HG02642 (cell line): ENCODE measurements at regions not wholly inside any gene's neighbourhood (a gene's known extent, or its start where the extent isn't known, plus 50 kb on each side); places are given as distances from the start of the nearest gene placed in this dataset.
"Not testable (repeated sequence)": the region's sequence is repeated elsewhere in the genome, so short reads cannot be mapped to it uniquely, and the experiment has no call there.

ENCODE experiments used
- ATAC-seq: cut with Tn5 transposase; IDR thresholded peaks from one replicate; pipeline ENCODE4 v1.9.1; 2021; ENCODE audit warnings: mild to moderate bottlenecking; ENCODE audit not compliant: unreplicated experiment, poor library complexity

DNA sequence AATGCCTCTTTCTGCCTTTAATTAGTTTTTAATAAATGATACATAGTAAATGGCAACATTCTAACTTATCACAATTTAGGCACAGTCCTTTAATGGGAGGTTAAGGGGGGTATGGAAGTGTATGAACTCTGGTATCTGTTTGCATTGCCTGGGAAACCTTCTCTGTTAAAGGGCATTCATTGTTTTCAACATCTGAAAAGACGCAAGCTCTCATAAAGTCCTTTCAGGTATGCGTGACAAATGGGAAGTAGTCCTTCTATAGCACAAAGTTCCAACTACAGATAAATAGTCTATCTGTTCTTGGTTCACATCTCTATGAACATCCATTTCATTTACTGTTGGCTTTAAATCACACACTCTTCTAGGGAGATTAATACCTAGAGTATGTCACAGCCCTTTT lies 298.0 kb upstream of the PMFBP1 start:
- ATAC-seq = no peak

DNA sequence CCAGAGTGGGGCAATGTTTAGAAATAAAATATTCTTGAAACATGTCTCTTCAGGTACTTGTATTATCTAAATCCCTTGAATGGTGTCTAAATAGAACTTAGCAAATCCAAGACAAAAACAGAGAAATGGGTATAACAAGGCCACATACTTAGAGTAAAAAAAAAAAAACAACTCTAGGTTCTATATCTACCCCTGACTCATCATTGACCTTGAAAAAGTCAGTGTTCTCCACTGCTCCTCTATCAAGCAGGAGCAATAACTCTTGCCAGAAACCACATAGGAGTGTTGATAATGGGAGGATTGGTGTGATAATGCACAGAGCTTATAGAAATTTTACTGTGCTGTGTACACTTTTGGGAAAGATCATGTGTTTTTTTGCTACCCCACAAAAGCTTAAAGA lies 296.6 kb upstream of the PMFBP1 start:
- no peak for ATAC-seq

DNA sequence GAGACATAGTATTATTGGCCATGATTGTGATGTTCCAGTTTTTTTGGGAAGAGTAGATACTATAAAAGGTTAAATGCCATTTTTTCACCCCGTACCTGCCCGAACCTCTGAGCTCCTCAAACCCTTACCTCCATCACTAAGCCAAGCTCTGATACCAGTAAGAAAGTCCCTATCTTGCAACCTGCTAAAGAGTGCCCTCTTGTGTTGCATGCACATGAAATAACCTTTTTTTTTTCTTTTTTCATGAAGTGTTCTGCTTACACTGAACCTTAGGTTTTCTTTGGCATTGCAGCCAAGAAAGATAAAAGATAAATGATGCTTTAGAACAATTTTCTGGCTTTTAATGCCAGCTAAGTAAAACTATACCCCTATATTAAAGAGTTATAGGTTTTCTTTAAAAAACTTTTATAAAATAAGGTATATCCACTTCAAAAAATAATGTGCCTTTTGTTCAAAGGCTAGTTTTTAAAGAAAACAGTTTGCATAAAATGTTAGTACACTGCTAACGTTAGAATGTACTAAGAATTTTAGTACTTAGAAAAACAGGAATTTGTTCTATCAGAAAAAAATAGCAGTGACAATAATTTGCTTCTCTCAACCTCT lies 295.3 kb upstream of the PMFBP1 start:
- no peak for ATAC-seq

DNA sequence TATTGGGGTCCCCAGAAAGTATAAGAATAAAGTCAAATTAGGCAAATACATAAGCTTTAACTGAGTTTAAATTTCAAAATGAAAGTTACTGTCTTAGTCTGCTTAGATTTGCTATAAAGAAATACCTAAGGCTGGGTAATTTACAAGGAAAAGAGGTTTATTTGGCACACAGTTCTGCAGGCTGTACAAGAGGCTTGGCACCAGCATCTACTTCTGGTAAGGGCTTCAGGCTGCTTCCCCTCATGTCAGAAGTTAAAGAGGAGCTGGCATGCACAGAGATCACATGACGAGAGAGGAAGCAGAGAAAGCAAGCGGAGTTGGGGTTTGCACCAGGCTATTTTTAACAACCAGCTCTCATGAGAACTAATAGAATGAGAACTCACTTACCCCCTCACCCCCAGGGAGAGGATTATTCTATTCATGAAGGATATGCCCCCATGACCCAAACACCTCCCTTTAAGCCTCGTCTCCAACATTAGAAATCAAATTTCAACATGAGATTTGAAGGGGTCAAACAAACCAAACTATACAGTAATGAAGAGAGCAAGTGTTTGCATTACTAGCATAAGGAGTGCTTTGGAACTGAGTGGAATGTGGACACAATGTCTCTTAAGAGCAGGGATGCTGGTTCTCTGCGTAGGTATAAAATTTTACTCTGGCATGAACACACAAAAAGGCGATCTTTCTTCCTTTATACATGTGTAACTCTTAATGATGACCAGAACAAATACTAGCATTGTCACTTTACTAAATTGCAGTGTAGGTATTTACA lies 292.8 kb upstream of the PMFBP1 start:
- no peak for ATAC-seq

DNA sequence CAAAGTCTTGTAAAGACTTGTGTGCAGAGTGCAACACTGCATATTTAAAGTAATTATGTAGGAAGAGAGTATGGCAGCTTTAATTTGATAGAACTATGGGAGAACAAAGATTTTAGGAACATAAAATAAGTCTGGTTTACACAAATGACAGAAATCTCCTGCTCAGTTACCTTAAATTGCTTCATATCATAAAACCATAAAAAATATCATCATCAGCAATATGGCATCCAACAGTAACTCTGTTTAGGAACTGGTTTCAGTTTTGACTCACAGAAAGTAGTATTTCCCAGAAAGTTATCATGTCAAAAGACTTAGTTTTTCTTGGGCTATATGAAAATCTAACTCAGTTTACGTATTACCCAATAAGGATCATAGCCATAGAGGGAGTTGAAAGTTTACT lies 292.1 kb upstream of the PMFBP1 start:
- ATAC-seq = no peak

DNA sequence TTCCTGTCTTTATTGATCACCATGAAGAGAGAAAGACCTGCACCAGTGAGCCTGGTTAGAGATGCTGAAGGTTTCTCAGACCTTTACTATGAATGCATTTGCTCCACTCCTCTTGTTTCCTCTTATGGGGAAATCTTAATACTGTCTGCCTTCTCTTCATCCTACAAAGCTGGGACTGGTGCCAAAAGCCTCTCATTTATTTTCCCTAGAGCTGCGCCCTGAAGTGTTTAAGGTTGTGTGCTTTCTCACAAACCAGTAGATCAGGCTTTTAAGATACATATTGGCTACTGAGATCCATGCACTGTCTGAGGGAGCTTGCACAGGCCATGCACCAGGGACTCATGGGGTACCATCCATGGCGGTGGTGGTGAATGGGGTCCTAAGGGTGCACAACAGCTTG lies 286.1 kb upstream of the PMFBP1 start:
- ATAC-seq = no peak

DNA sequence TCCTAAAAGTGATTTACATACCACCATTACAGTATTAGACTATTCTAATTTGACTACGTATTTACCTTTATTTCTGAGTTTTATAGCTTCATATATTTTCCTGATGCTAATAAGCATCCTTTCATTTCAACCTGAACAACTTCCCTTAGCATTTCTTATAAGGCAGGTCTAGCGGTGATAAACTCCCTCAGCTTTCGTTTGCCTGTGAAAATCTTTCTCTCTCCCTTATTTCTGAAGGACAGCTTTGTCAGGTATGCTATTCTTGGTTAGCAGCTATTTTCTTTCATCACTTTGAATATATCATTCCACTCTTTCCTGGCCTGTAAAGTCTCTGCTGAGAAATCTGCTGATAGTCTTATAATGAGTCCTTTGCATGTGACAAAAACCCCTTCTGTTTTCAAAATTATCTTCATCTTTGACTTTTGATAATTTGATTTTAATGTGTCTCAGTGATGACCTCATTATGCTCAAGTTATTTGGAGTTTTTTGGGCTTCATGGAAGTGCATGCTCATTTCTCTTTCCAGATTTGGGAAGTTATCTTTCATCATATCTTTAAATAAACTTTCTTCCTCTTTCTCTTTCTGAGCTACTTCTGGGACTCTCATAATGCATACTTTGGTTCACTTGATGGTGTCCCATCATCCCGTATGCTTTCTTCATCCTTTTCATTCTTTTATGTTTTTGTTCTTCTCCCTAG lies 285.4 kb upstream of the PMFBP1 start:
- no peak for ATAC-seq

DNA sequence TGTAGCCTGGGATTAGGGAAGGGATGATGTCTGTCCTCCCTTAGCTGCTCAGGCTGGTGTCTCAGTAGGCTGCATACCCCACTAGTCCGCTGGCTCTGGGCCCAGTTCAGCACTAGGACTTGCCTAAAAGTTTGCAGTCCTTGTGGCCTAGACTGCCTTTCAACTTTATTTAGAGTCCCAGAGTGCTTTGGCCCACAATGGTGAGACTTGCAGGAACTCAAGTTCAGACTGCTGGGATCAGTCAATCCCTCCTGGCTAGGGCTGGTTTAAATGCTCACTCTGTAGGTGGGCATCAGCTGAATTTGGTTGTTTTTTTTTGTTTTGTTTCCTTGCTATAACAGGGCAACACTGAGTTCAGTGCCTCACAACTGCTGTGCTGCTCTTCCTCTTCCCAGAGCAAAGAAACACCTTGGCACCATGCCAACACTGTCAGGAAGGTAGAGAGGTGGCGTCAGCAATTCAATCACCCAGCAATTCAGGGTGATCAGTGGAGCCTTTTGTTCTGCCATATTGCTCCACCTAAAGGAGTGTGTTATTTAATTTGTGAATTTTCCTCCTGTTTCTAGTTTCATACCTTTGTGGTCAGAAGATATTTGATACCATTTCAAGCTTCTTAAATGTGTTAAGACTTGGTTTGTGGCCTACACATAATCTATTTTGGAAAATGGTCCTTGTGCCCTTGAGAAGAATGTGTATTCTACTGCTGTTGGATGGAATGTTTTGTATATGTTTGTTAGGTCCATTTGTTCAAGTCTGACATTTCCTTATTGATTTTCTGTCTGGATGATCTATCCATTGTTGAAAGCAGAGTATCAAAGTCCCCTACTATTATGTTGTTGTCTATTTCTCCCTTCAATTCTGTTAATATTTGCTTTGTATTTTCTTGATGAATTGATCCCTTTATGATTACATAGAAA lies 284.0 kb upstream of the PMFBP1 start:
- no peak for ATAC-seq

DNA sequence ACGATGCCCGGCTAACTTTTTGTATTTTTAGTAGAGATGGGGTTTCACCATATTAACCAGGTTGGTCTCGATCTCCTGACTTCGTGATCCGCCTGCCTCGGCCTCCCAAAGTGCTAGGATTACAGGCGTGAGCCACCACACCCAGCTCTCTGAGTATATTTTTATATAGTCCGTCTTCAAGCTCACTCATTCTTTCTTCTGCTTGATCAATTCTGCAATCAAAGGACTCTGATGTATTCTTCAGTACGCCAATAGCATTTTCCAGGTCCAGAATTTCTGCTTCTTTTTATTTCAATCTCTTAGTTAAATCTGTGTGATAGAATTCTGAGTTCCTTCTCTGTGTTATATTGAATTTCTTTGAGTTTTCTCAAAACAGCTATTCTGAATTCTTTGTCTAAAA lies 281.9 kb upstream of the PMFBP1 start:
- ATAC-seq = not testable (repeated sequence)

DNA sequence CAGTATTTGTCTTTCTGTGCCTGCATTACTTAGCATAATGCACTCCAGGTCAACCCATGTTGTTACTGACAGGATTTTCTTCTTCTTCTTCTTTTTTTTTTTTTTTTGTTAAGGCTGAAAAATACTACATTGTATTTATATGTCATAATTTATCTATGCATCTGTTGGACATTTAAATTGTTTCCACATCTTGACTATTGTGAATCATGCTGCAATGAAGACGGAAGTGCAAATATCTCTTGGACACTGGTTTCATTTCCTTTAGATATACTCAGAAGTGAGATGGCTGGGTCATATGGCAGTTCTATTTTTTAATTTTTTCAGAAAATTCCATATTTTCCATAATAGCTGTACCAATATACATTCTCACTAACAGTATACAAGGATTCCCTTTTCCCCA lies 272.7 kb upstream of the PMFBP1 start:
- no peak for ATAC-seq

DNA sequence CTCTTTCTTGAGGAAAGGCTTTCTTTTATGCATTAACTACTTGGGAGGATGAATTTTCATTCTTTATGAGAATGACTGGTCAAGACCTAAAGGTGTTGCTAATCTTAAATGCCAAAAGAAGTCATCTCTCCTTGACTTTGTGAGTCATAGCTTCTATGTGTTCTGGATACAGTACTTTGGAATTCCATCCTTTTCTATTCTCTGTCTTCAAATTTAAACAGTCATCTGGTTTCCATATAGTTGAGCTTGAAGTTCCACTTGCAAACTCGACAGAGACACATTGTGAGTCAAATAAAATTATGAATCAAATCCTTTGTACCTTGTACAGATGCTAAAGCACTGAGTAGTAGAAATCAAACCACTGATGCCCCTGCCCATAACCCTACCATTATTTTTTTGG lies 271.9 kb upstream of the PMFBP1 start:
- no peak for ATAC-seq

DNA sequence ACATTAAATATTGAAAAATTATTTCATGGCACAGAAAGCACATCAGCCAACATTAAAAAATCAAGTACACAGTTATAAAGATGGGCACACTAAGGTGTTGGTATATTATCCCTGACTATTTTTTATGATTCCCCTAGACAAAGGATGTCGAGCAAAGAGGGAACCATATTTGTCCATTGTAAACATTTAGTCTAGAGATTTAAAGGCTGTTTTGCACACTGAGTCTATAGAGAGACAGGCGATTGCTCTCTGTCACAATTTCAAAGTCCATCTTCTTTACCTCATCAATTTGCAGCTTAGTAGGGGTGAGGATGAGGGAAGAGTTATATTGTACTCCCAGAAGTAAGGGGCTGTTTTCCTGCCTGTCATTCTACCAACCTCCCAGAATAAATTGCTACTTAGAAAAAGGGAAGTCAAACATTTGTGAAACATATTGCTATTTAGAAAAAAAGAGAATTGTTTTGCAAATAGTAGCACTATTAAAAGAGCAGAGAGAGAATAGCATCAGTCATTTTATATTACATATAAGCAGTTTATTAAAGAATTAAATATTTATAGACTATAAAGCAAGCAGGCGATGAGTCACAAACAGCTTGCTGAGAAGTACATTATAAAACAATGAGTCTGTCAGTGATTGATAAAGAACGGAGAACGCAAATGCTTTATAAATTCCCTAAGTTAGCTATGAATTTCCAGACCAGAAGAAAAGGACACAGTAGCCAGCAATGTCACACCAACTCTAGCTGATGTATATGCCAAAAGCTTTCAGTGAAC lies 270.6 kb upstream of the PMFBP1 start:
- ATAC-seq = no peak

DNA sequence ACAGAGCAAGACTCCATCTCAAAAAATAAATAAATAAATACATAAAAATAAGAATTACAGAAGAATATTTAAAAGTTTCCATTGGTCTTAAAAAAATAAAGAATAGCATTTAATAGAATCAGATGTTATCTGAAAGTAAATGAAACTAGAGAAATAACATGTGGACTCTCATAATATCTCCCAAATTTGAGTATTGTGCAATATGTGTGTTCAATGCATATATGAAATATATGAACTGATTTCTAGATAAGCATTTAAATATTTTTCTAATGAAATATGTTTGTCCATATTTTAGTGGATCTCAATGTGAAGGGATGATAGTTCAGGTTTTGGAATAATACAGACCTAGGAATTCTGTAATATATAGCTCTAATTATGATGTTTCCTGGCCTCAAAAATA lies 265.9 kb upstream of the PMFBP1 start:
- no peak for ATAC-seq

DNA sequence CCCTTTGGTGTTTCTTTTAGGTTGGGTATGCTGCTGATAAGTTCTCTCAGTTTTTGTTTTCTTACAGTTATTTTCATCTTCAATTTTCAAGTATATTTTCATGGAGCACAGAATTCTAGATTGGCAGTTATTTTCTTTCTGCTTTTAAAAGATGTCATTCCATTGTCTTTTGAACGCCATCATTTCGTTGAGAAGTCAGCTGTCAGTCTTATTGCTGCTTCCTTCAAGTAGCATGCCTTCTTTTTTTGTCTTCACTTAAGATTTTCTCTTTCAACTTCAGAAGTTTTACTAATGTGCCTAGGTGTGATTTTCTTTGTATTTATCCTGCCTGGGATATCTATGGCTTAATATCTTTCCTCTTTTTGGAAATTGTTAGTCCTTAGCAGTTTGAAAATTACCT lies 262.2 kb upstream of the PMFBP1 start:
- ATAC-seq = no peak

DNA sequence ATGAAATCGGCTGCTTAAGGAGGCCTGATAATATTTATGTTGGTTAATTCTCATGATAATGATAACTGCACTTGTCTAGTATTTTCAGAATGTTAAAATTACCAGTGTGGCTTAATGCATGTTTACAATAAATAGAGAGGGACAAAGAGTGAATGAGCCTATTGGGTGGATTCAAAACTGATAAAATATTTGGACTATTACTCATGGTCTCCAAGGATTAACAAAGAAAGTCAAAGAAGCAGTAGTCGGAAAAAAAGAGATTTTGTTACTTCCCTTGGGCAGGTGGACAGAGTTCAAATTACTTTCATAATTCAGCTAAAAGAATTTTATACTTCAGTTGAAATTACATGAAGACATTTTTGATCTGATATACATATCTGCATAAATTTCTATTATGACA lies 258.2 kb upstream of the PMFBP1 start:
- ATAC-seq = no peak

DNA sequence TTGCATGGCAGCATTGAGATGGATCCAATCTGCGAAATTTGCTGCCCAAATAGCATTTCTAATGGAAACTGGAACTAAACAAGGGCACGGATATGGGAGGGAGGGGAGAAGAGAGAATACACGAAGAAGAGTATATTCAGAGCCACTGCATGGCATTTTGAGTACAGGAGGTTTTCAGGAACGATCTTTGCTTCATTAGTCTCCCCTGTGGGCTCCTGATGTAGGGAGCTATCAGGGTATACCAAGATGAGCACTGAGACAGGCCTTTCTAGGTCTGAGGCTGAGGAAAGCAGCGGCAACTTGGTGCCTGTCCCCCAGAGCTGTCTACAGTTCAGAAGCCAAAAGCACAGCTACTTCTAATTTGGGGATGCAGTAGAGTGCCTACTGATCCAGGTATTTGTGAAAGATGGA lies 257.7 kb upstream of the PMFBP1 start:
- no peak for ATAC-seq

DNA sequence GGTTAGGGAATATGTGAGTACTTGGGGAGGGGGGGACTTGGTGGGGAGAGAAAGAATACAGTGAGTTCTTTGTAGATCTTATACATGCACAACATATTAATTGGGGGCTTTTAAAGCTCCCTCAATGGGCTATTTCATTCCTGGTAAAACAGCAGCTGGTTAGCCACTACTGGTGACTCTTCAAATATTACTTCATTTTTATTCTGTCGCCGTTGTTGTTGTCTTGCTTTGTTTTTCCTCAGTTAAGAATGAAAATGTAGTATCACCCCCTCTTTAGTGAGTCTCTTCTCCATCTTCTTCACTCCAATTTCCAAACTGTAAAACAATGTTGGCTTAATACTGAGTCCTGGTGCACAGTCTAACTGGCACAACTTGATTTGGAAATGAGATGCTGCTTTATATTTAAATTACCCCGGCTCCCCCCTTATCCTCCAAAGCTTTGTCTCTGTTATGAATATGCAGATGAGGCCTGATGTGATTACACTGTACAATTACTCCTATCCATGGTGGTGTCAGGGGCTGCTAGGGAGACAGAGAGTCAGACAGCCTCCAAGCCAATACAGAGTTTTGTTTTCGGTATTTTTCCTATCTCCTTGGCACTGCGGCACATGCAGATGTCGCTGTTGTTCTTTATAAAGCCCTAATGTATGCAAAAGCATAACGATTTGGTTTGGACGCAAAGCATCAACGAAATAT lies 256.9 kb upstream of the PMFBP1 start:
- ATAC-seq = no peak

DNA sequence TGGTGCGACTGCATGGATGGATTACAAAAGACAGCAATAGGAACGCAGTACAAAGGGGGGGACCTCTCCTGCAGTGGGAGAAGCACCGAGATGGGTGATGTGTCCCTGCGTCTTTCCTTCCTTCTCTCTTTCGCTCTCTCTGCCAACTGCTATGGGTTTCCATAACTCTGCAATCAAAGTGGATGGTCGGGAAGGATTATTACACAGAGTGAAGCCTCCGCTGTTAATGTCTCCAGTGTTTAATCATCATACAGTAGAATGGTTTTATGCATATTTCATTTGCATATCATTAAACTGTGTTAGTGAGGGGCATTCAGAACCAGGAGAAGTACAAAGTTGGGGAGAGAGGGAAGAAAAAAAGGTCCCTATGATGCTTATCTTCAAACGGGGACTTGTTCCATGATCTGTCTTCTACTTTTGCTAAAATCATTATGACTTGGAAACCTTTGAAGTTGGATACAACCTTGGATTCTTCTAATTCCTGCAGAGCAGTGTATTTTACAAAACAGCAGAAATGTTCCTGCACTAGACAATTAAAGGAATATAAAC lies 255.9 kb upstream of the PMFBP1 start:
- no peak for ATAC-seq
